NCI-H1436 (cell line): ENCODE measurements at regions not wholly inside any gene's neighbourhood (a gene's known extent, or its start where the extent isn't known, plus 50 kb on each side); places are given as distances from the start of the nearest gene placed in this dataset.
"Not testable (repeated sequence)": the region's sequence is repeated elsewhere in the genome, so short reads cannot be mapped to it uniquely, and the experiment has no call there.

Experiments used
- DNase-seq: peaks from one replicate; lab custom pipeline; 2025; lab: John Stamatoyannopoulos, UW

GRCh38 chr12:30578426-30578825 lies 117.2 kb downstream of the IPO8 start:
- no peak for DNase-seq

DNA sequence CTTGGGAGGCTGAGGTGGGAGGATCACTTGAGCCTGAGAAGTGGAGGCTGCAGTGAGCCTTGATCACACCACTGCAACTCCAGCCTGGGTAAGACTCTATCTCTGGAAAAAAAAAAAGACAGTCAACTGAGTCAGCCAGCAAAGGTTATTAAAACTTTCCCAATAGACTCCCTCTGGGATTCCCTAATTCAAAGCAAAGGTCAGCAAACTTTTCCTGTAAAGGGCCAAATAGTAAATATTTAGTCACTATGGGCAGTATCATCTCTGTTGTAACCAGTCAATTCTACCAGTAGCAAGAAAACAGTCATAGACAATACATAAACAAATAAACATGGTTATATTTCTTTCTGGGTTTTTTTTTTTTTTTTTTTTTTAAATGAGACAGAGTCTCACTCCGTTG lies 122.5 kb downstream of the IPO8 start:
- no peak for DNase-seq

- DNase-seq: no peak
Measured at GRCh38 chr12:30570211-30570890, 125.3 kb downstream of the IPO8 start.

DNA sequence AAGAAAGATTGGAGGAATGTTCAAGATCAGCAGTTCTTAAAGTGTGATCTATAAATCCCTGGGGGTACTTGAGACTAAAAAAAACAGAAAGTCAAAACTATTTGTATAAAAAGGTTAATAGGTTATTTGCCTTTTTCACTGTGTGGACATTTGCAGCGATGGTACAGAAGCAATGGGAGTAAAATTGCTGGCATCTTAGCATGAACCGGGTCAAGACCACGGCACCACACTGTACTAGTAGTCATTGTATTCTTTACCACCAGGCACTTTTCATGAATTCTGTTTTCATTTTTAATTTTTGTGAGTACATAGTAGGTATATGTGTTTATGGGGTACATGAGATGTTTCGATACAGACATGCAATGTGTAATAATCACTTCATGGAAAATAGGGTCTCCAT lies 126.2 kb downstream of the IPO8 start:
- no peak for DNase-seq

- no peak for DNase-seq
Measured at GRCh38 chr12:30568453-30568852, 127.2 kb downstream of the IPO8 start.

GRCh38 chr12:30567082-30567481 lies 128.6 kb downstream of the IPO8 start:
- no peak for DNase-seq

- DNase-seq: no peak
Measured at GRCh38 chr12:30564394-30564793, 131.3 kb downstream of the IPO8 start.

DNA sequence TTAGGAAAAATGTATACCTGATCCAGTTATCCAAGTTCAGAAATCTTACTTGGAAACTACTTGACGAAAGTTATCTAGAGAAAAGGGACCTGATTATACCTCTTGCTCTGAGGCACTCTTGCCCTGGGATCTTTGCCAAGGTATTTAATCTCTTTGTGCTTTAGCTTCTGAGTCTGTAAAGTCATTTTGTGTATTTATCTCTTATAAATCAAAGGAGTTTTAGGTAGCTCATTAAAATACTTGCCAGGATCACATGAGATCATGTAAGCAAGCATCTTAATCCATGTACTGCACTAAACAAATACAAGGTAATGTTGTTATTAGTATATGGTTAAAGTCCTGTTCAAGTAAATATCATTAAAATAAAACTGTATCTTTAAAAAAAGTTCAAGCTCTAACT lies 147.5 kb downstream of the IPO8 start:
- DNase-seq: no peak

DNA sequence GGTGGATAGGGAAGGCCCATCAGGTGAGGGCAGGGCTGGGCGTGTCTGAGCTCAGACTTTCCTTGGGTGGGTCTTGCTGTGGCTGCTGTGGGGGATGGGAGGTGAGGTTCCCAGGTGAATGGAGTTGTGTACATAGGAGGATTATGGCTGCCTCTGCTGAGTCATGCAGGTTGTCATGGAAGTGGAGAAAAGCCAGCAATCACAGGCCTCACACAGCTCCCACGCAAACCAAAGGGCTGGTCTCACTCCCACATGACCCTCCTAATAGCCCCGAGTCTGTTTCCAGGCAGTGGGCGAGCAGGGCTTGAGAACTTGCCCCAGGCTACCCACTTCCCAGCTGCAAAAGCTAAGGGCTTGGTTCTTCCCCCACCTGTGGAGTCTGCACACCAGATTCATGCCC lies 149.5 kb downstream of the IPO8 start:
- DNase-seq: no peak

DNA sequence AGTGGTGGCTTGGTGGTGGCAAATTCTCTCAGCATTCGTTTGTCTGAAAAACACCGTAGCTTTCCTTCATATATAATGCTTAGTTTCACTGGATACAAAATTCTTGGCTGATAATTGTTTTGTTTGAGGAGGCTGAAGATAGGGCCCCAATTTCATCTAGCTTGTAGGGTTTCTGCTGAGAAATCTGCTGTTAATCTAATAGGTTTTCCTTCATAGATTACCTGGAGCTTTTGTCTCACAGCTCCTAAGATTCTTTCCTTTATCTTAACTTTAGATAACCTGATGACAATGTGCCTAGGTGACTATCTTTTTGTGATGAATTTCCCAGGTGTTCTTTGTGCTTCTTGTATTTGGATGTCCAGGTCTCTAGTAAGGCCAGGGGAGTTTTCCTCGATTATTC lies 151.0 kb downstream of the IPO8 start:
- not testable (repeated sequence) for DNase-seq

DNA sequence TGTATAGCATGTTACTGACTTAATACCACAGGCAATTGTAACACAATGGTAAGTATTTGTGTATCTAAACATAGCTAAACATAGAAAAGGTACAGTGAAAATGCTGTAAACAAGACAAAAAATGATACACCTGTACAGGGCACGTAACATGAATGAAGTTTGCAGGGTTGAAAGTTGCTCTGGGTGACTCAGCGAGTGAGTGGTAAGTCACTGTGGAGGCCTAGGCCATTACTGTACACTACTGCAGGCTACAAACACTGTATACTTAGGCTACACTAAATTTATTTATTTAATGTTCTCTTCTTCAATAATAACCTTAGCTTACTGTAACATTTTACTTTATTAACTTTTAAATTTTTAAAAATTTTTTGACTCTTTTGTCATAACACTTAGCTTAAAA lies 158.4 kb downstream of the IPO8 start:
- no peak for DNase-seq

GRCh38 chr12:30533558-30534265 lies 162.0 kb downstream of the IPO8 start:
- DNase-seq: no peak

GRCh38 chr12:30531731-30532678 lies 163.7 kb downstream of the IPO8 start:
- no peak for DNase-seq

GRCh38 chr12:30529489-30530269 lies 166.0 kb downstream of the IPO8 start:
- DNase-seq: no peak

DNA sequence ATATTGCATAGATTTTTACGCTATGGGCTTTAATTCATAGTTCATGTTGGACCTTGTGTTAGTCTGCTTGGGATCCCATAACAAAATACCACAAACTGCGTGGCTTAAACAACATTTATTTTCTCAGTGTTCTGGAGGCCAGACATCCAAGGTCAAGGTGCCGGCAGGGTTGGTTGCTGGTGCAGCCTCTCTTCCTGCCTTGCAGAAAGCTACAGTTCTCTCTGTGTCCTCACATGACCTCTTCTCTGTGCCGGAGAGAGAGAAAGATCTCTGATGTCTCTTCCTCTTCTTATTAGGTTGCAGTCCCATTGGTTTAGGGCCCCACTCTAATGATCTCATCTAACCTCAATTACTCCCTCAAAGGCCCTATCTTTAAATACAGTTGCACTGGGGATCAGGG lies 170.5 kb downstream of the IPO8 start:
- DNase-seq: no peak

DNA sequence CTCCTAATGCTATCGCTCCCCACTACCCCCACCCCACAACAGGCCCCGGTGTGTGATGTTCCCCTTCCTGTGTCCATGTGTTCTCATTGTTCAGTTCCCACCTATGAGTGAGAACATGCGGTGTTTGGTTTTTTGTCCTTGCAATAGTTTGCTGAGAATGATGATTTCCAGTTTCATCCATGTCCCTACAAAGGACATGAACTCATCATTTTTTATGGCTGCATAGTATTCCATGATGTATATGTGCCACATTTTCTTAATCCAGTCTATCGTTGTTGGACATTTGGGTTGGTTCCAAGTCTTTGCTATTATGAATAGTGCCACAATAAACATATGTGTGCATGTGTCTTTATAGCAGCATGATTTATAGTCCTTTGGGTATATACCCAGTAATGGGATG lies 175.4 kb downstream of the IPO8 start:
- DNase-seq: not testable (repeated sequence)

DNA sequence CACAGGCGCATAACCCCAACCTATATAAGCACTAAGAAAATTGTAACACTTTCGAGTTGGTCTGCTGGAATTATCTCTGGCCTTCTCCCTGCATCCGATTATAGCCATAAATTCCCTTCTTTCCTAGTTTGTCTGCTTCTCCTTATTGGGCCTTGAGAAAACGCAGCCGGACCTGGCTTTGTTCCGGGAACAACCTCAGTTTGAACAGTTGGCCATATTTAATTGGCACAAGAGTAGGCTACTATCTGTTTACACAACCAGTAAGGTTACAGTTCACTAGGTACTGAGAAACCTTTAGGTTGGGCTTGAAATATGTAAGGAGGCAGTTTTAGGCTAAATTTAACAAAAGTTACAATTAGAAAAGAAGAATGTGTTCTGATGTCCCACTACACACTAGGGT lies 176.1 kb downstream of the IPO8 start:
- DNase-seq: no peak

DNA sequence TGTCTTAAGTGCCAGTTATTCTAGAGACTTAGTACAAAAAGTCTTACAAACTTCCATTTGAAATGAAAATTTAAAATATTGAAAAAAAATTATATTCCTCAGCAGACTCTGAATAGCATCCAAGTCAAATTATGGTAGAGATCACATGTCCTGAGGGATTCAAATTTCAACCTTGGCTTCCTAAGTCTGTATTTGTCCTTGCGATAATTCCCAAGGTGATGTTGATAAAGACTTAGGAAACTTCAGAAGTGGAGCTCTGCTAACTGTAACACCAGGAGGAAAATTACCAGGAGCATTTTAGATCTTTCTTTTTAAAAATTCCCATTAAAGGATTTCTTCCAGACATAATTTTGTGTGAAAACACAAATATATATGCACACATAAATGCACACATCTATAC lies 178.3 kb downstream of the IPO8 start:
- no peak for DNase-seq

DNA sequence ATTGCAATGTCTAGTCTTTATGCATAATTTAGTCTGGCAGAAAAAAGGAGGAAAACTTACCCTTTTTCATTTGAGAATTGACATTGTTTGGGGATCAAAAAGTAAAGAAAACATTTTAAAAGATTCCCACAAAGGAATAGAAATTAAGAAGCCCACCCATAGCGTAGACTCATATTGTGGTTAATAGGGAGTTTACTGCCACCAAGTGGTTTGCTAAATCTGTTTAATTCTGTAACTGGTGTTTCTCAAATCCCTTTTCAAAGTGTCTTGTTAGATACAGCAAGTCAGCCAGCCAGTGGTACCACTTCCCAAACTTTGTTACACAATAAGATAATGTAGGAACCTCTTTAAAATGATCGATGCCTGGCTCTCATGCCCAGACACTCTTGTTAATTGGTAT lies 180.3 kb downstream of the IPO8 start:
- DNase-seq: no peak

GRCh38 chr12:30514666-30515065 lies 181.0 kb downstream of the IPO8 start:
- no peak for DNase-seq

DNA sequence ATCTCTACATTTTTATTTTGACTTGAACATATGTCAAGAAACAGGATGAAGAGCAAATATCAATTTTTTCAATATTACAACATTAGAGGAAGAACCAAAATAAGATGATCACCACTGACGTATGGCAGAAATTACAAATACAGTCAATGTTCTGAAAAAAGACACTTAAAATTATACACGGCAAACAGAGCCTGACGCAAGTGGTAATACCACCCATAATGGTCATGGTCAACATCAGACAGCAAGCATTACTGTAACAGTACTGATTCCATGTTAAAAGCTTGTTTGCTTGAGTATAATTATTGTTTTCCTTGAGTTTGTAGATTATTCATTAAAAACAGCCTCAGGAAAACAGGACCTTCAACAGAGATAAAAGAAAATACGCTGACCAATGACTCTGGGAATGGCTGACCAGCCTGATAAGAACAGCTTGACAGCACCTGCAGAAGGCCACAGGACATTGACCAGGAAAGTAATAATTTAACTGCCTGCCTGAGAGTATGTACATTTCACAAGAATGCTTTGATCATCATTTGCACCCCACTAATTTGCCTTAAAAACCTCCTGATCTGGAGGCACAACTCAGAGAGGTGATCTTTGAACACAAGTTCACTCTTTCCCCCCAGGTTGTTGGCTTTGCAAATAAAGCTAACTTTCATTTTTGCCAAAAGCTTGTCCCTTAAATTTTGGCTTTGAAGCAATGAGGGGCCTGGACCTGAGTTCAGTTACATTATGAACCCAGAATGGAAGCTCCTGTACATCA lies 187.3 kb downstream of the IPO8 start:
- no peak for DNase-seq
